Dedifferentiated amniotic fluid mesenchymal stem cell (primary cell): ENCODE measurements at regions not wholly inside any gene's neighbourhood (a gene's known extent, or its start where the extent isn't known, plus 50 kb on each side); places are given as distances from the start of the nearest gene placed in this dataset.

Experiments used
- DNase-seq: peaks from one replicate; pipeline ENCODE4 v3.0.0-alpha.2; 2016; ENCODE audit errors: extremely low spot score

DNA sequence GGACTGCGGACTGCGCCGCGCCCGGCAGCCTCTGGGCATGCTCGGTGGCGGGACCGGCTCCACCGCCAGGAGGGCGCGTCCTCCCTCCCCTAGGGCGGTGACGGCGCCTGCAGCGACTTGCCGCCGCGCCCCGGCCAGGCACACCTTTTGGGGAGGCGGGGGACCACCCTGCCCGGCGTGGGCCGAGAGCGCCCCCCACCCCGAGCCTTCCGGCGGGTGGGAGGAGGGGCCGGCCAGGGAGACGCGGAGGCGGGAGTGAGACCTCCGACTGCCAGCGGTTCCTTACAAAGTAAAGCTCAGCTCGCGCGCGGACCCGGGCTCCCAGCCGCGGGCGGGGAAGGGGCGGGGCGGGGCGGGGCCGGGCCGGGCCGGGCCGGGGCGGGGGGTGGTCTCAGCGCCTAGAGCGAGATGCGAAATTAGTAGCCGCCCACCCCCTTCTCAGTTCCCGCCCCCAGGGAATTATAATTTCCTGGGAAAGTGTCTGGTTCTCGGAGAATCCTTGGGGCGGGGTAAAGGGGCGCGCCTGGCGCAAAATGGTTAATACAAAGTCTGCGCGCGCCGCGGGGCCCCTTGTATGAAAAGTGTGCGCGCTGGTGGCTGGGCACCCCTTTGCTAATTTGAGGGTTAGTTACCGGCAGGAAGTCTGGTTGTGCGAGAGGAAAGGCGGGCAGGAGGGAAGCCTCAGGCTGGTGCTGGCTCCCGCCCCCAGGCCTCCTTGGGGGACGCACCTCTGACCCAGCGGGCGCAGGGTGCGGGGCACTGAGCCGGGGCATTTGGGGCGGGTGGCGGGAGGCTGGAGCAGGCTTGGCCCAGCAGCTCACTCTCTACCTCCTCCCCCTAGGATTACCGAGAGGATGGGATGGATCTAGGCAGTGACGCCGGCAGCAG is 224.8 kb upstream of the IL12A start:
- DNase-seq = peak; percentile 70

DNA sequence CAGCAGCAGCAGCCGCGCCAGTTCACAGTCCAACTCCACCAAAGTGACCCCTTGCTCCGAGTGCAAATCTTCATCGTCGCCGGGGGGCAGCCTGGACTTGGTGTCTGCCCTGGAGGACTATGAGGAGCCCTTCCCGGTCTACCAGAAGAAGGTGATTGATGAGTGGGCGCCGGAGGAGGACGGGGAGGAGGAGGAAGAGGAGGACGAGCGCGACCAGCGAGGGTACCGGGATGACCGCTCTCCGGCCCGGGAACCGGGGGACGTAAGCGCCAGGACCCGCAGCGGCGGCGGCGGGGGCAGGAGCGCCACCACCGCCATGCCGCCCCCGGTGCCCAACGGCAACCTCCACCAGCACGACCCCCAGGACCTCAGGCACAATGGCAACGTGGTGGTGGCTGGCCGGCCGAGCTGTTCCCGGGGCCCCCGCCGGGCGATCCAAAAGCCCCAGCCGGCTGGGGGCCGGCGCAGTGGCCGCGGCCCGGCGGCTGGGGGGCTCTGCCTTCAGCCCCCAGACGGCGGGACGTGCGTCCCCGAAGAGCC is 224.1 kb upstream of the IL12A start:
- no peak for DNase-seq

DNA sequence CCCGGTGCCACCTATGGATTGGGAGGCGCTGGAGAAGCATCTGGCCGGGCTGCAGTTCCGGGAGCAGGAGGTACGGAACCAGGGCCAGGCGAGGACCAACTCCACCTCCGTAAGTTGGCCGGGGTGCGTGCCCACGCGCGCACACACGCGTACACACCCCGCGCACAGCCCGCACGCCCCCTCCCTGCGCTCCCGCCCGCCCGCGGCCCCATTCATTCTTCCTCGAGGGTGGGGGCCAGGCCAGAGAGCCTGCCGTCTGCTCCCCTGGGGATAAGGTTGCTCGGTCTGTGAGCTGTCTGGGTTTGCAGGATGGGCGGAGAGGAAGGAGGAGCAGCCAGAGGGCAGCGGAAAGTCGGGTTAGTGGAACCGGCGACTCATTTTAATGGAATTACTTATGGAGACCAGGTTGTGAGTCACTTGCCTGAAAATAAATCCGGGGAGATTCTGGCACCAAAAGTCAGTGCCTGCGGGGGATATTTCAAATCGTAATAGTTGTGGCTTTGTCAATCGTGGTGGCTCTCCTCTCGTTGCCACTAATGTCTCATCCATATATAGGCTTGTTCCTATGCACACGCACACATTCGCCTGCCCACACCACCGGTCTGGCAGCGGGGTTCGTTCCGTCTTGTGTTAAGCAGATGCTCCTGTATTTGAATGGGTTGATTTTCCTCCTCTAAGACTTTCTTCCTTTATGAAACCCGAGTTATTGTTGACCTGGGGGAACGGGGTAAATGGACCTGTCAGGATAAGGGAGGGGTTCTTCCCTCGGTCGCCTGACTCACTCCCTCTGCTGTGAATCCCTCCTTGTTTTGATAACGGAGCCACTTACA is 223.4 kb upstream of the IL12A start:
- peak; percentile 97 for DNase-seq

DNA sequence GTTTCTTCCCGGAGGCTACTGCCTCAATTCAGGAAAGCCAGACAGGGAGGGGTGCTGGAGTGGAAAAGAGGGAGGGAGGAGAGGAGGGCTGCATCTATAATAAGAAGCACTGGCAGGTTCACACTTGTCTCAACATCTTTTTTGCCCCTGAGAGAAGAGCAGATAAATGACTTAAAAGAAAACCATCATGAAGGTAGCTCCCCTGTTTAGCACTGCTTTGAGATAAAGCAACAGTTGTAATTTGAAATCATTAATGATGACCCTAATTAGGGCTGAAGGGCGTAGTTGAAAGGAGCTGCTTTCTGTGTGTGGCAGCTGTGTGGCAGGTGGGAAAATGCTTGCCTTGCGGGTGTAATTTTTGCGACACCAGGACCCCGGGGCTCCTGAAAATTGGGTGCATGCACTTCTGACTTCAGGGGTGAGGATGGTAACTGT is 222.8 kb upstream of the IL12A start:
- DNase-seq = peak; percentile 66

DNA sequence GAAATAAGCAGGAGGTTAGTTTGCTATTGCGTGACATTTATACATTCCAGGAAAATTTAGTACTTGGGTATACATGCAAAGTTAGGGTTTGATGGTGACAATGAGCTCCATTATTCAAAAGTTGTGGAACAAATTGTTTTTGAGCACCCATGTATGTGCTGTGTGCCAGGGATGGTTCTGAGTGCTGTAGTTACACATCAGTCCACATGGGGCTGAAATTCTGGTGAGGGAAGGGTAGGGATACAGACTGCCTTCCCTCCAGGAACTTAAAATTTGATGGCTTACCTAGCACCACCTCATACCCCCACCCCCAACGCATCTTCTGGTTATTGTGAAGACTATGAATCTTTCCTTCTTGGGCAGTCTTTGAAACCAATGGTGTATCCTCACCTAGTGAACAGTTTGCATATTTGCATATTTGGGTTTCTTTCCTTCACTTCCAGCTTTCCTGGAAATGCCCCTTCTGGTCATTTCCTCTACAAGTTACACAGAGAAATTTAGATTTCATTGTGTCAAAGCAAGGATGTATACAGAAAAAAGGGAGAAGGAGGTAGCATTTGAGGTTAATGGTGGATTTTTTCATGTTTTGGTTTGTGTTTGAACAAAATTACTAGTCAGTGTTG is 222.0 kb upstream of the IL12A start:
- DNase-seq = no peak

DNA sequence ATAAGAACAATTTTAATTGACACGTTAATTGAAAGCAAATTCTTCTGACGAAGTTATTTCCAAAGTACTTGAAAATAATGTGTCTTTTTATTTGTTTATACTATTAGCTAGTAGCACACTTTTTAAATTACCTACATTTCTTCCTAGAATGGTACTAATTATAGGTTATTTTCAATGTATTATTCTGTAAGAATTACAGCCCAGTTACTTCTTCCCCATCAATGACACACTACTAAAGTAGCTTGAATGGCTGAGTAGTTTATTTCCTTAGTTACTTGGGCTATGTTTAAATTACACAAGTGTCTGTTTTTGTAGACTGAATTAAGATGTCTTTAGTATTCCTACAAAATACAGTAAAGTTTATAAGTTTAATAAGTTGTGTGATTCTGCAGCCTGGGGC is 217.6 kb upstream of the IL12A start:
- DNase-seq = no peak

DNA sequence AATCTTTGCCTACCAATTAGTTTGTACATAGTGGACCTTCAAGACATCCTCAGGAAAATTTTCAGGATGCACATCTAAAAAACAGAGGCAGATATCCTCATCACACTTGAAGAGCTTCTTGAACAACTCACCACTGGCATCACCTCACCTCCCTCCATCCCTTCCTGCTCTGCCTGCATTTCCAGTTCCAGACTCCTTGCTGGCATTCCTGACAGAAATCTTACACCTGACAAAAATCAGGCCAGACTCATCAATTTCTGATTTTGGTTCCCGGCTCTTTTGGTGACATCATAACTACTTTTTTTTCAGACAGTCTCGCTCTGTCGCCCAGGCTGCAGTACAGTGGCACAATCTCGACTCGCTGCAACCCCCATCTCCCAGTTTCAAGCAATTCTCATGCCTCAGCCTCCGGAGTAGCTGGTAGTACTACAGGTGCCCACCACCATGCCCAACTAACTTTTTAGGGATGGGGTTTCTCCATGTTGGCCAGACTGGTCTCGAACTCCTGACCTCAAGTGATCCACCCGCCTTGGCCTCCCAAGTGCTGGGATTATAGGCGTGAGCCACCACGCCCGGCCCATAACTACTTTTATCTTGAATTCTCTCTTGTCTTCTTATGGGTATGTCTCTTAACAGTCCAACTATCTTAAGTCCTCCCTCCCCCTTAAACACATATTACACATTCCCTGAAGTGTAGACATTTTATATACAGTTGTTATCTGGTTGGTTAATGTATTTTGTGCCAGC is 216.6 kb upstream of the IL12A start:
- DNase-seq = no peak

DNA sequence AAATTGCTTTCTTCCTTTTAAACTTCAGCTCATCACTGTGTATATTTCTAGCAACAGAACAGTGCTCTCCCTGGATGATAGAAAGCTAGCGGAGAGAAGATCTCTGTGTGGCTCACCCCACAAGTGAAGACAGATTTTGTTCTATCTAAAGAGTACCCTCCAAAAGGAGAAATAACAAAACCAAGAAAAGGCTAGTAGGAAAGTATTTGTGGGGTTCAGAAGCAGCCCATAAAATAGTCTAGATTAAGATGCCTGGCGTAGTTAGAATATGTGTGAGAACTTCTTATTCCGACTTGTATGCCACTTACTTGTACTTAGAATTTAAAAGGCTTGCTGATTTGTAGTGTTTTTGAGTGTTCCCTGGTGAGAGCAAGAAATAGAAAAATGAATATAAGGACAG is 214.9 kb upstream of the IL12A start:
- no peak for DNase-seq

DNA sequence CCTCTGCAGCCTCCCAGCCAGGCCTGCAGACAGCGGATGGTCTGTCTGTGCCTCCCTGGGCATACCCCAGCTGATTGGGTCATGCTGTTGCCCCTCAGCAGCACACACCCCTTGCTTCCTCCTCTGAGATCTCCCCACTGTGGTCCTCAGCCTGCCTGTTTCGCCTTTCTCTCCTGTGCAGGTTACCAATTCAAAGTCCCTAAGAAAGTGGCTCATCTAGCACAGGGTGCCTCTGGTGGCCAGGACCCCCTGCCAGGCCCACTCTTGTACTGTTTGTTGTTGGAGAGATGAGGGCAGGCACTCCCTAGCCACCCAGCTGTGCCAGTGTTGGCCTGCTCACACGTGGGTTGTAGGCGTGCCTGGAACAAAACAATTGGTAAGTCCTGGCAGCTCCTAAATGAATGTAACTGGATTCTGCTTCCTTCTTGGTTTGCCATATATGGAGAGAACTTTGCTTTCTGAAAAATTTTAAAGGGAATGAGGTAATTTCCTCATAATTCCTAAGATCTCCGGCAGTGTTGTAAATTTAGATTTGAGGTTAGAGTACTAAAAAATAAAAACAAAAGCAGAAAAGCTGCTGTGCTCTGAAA is 213.2 kb upstream of the IL12A start:
- DNase-seq = peak; percentile 88

DNA sequence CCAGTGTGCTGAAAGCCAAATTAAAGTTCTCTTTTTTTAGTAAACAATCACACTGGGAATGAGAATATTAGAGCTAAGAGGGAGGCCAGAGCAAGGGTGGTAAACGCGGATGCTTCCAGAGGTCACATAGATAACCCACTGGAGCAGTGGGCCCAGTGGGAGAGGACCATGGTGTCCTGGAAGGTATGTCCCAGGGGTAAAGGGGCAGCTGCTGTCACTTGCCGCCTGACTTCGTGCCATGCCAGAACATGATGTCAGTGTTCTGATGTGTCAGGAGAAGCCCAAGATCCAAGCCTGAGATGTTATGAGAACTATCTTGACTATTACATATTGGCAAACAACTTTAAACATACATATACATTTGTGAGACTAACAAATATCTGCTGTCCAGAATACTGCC is 211.9 kb upstream of the IL12A start:
- DNase-seq = no peak

DNA sequence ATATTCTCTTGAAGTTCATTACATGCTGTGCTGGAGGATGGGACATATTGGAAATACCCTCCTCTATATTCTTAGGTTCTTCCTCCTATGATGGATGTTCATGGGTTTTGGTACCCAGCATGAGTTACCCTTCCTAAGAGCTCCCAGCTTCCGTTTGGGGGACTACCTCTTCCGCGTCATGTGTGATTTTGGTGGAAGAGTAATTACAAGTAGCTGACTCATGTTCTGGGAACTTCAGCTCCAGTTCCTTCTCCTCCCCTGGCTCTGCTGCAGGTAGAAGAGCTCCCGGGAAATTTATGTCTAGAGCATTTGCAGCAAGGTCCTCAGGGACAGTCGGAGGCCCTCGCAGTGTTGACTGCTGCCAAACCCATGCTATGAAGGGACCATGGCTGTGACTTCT is 208.8 kb upstream of the IL12A start:
- DNase-seq = no peak

DNA sequence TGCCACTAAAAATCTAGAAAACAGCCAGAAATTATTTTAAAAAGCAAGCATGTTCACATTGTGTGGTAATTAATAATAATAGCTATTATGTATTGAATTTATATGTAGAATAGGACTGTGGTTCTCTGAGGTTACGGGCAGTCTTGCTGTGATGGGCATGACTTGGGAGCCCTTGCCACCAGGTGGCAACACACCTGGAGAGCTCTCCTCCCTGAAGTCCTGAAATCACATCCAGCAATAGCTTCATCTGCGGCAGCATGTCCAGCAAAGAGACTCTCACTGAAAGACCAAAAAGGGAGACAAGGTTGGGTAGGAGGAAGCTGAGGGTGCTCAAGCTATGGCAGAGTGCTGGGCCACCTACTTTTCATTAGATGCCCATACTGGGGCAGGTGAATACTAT is 206.8 kb upstream of the IL12A start:
- DNase-seq = no peak

DNA sequence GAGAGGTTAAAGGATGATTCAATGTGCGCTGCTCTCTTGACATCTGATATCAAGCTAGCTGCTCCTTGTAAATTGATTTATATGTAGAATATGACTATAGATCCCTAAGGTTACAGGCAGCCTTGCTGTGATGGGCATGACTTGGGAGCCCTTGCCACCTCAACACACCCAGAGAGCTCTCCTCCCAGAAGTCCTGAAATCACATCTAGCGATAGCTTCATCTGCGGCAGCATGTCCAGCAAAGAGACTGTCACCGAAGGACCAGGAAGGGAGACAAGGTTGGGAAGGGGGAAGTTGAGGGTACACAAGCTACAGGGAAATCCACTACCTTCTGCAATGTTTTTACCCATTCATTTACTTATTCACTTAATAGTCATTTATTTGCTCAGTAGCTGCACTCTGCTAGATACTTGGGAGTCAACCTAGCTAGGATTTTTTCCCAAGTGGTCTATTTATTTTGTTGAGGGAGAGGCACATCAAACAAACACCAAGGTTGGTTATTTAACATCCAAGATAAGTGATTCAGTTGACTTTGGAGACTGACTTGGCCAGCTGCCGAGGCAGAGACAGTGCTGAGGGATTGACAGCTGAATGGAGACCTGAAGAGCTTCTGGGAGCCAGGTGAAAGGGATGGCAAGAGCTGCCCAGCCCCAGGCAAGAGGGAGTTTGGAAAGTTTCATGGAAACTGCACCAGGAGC is 205.8 kb upstream of the IL12A start:
- no peak for DNase-seq

DNA sequence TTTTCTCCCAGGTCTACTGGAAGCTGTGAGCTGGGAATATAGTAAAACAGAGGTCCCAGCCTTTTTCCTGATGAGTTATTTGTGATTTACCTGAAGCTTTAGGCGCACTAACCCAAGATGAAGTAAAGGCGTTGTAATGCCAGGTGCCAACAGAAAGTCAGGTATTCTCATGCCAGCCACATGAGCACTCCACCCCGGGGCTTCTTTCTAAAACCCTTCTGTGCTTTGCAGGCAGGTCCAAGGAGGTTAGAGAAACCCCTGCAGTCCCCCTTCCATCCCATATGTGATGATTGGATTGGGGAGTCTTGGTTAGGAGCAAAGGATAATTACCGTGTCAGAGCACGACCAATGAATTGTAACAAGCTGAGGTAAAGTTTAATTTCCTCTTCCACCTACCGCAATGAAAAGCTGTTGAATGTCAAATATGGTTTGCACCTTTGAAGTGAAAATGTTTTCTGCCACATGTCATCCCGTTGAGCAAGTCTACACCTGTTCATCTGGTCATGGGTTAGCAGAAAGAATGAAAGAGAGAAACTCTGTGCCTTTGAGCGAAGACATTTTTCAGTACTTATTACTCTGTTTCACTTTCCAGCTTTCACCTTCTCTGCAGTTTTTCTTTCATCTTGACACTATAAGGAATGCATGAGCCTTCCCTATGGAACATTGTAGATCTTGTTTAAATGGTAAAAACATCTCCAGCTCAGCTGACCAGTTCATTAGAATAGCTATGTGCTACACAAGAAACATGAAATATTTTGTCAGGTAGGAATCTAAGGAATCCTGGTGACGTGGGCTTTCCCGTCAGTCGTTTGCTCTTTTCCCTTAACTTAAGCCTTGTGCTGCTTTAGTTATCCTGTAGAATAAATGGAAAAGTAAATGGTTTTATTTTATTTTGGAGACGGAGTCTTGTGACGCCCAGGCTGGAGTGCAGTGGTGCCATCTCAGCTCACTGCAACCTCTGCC is 204.6 kb upstream of the IL12A start:
- no peak for DNase-seq

DNA sequence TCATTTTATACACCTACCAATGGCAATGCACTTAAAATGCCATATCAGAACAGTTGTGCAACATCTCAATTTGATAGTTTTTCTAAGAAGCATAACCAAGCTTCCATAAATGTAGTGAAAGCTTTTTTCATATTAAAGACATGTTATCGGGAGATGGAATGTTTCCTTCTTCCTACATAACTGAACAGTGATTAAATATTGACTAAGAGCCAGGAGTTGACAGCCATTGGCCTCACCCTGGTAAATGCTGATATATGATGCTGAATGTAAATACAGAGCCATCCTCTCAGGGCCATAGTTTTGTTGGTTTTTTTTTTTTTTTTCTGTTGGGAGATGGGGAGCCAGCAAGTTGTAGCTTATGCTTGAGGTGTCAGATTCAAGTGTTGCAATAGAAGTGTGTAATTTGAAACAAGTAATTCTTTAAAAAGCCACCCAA is 203.3 kb upstream of the IL12A start:
- DNase-seq = no peak

DNA sequence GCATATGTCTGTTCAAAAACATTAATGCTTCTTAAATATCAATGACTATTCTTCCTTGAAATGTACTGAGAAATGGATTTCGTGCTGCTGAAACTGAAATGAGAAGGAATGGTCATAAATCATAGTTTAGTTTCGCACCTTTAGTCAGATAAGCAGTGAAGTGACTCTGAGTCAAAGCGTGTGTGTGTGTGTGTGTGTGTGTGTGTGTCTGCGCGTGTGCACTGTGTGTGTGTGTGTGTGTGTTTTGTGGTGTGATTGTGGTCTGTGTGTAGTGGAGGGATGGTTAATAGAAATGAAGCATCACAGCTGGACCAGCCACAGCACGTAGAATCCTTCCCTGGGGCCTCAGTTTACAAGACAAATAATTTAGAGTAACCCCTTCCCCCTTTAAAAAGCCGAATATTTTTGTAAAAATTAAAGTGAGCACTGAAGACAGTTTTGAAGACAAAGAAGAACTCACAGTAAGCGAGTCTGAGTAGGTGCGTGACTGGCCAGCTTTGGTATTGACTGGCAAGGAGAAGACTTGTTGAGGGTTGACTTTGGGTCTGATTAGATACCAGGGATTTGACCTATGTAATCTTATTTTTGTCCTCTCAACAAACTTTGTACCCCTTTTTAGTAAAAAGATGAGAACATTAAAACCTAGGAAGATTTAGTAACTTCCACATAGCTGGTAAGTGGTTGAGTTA is 202.0 kb upstream of the IL12A start:
- DNase-seq = no peak

DNA sequence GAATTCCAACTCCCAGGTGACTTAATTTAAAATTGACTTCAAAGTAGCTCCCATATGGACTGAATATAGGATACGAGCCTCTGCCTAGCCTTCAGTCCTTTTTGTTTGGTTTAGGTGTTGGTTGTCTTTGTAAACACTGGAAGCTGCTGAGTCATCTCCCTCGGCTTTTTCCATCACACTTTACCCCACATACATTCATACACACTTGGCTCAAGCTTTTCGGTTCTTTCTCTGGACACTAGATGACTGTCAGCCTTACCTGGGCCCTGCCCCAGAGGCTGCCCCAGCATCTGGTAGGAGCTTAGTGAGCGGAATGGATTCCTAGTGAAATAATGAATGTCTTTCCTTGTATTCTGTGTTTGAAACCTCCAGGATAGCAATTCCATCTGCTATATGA is 201.5 kb upstream of the IL12A start:
- peak; percentile 50 for DNase-seq

DNA sequence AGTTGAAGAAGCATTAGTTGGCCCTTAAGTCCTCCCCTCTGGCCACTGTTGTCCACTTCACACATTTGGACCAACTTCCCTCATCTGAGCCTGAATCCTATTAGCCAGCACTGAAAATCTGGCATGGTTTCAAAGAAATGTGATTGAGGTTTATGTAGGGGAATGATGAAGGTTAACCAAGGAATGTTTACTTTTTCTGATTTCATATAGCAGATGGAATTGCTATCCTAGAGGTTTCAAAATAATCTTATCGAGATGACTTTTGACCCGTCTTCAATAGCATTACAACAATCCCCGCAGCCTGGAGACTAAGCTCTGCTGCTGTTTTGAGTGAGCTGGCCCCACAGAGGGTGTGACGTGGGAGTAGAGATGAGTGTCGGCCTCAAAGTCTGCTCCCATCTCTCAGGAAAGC is 200.8 kb upstream of the IL12A start:
- peak; percentile 39 for DNase-seq

DNA sequence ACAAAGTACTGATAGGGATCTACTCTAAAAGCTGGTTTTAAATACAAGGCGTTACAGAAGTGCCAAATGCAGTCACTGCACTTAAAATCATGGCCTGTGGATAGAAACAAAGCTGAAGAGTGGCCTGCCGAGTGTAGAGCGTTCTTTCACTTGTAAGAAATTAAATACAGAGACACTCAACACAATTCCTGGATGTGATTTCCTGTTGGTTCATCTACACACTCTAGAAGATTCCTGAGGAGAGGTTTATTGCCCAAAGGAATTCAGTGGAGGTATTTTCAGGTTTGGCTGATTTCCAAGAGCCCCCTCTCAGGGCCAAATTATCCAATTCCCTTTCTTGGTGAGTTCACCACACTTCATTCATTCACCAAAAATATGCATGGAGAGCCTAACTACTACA is 200.3 kb upstream of the IL12A start:
- DNase-seq = no peak
